IPS-NIHi7 (cell line): ENCODE measurements at regions not wholly inside any gene's neighbourhood (a gene's known extent, or its start where the extent isn't known, plus 50 kb on each side); places are given as distances from the start of the nearest gene placed in this dataset.
A peak's percentile ranks its signal among the peaks of the same experiment; 100 is the strongest.
"Not testable (repeated sequence)": the region's sequence is repeated elsewhere in the genome, so short reads cannot be mapped to it uniquely, and the experiment has no call there.

Source experiments
- DNase-seq: peaks from one replicate; pipeline ENCODE4 v3.0.0; 2012; ENCODE audit warnings: mixed read lengths; ENCODE audit errors: extremely low spot score

- DNase-seq, result no peak
Observed at GRCh38 chr3:177338697-177339219, 141.5 kb upstream of the TBL1XR1 start.

- not testable (repeated sequence) for DNase-seq
Observed at GRCh38 chr3:177339220-177339703, 142.0 kb upstream of the TBL1XR1 start.

DNA sequence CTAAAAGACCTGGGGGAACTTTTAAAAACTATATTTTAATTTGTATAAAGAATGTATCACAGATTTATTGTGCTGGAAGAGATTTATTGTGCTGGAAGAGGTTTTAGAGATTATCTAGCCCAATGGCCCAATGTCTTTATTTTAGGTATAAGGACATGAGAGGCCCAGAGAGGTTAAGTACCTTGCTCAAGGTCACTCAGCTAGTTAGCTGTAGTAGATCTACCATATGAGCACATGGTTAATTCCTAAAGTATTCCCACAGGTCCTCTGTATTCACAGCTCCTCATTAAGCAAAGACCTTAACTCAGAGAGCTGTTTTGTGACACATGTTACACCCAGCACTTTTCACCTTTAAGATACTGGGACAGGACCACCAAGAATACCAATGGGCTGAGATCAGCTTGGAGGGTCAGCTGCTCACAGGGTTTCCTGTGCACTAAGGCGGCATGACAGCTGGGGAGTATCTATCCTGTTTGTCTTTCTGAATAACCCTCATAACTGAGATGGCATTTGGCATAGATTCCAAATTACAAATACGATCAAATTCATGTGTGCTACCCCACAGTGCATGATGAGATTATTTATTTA, 143.1 kb upstream of the TBL1XR1 start:
- no peak for DNase-seq

- no peak for DNase-seq
Observed at GRCh38 chr3:177341736-177342419, 144.6 kb upstream of the TBL1XR1 start.

- DNase-seq, result no peak
Observed at GRCh38 chr3:177343122-177343625, 145.9 kb upstream of the TBL1XR1 start.

- peak; percentile 66 for DNase-seq
Observed at GRCh38 chr3:177345049-177345972, 148.0 kb upstream of the TBL1XR1 start.

DNA sequence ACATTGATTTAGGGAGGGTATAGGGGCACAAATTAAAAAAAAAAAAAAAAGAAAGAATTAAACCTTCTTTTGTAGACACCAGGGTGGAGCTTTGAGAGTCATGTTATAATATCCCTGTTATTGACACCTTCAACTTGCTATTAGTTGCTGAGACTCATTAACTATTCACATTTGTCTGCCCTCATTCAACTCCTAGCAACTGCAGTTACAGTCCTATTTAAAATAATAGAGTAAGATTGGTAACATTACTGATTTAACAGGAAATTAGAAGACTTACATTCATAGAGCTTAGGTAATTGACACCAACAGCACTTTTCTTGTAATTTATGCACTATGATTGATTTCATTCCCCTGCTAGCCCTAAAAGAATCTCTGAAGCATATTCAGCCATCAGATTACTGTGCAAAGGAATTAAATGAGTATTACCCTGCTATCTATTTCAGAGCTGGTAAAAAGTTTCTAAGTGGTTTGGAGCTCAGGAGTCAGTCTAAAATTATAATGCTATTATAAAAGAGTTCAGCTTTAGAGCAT, 148.8 kb upstream of the TBL1XR1 start:
- no peak for DNase-seq

DNA sequence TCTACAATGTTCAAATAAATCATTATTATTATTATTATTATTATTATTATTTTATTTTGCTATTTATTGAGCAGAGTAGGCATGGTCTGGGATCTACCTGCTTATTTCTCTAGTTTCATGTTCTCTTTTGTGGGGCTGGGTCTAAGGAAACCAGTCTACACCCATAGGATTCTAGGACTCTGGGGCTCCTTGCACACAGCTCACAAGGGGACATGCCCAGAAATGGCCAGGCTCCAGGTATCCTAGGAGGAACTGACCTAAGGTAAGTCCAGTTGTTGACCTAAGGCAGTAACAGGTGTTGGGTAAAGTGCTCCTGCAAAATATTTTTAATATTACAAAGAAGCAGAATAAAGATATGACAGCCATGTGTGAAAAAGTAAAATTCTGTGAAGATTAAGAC, 149.6 kb upstream of the TBL1XR1 start:
- DNase-seq, result no peak

DNA sequence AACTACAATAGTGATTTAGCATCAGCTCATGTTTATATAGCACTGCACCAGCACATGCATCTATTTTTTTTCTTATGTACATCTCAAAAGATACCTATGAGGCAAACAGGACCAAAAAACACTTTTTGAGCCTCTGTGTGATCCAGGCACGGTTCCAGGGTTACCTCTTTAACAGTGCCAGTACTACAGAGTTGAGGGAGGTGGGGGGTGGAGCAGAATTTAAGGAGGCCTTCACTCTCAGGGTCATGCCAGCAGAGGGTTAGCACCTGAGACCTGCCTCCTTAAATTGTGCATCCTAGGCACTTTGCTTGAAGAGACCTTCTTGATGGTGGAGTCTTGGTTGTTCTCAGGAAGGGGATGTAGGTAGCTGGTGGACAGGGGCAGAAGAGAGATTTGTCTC, 150.3 kb upstream of the TBL1XR1 start:
- no peak for DNase-seq

DNA sequence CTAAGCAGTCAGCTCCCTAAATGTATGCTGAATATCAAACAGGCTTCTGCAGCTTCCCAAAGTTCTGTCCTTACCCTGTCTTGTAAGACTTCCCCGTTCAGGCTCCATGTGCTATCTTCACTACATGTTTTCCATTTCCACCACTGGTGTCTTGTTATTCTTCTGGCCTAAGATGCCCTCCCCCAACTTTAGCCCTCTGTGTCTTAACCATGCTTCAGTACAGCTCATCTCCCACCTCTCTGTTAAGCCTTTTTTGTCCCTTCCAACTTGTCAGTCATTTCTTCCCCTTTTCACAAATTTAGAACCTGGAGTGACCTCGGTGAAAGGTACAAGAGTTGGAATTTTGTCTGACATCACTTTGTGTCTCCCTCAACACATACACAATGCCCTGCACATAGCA, 151.7 kb upstream of the TBL1XR1 start:
- DNase-seq, result no peak

GRCh38 chr3:177349384-177349783, 152.1 kb upstream of the TBL1XR1 start:
- no peak for DNase-seq

- DNase-seq, result no peak
Observed at GRCh38 chr3:177350121-177350520, 152.8 kb upstream of the TBL1XR1 start.

DNA sequence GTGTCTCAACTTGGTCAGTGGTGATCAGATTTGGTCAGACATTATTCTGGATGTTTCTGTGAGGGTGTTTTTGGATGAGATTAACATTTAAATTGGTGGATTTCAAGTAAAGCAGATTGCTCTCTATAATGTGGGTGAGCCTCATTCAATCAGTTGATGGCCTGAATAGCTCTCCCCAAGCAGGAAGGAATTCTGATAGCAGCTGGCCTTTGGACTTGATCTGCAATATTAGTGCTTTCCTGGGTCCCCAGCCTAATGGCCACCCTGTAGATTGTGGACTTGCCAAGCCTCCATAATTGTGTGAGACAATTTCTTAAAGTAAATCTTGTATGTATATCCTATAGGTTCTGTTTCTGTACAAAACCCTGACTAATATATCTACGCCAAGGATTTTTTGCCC, 153.9 kb upstream of the TBL1XR1 start:
- DNase-seq, result no peak

DNA sequence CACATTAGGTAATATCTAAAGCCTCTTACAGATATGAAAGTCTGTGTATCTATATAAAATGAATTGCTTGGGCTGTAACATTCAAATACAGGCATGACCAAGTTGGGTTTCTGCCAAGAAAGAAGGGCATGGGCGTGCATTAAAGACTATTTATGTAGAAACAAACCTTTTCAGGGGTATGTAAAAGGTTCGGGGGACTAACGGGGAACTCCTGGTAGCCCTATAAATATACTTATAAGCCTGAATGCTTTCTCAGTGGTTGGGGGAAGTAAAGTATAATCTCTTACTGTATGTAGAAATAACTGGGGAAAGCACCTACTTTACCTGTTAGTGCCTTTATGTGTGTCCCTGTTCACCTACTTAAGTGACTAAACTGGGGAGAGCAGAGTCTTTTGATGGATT, 154.5 kb upstream of the TBL1XR1 start:
- no peak for DNase-seq

- DNase-seq, result no peak
Observed at GRCh38 chr3:177352424-177352823, 155.1 kb upstream of the TBL1XR1 start.

- no peak for DNase-seq
Observed at GRCh38 chr3:177353140-177353539, 155.9 kb upstream of the TBL1XR1 start.

DNA sequence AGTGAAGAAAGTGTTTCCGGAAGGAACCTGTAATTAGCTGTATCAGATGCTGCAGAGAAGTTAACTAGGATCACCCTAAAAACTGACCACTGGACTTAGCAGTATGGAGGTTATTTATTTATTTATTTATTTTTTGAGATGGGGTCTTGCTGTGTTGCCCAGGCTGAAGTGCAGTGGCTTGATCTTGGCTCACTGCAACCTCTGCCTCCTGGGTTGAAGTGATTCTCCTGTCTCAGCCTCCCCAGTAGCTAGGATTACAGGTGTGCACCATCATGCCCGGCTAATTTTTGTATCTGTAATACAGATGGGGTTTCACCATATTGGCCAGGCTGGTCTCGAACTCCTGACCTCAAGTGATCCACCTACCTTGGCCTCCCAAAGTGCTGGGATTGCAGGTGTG, 156.6 kb upstream of the TBL1XR1 start:
- DNase-seq, result not testable (repeated sequence)

GRCh38 chr3:177354466-177354865, 157.2 kb upstream of the TBL1XR1 start:
- no peak for DNase-seq

DNA sequence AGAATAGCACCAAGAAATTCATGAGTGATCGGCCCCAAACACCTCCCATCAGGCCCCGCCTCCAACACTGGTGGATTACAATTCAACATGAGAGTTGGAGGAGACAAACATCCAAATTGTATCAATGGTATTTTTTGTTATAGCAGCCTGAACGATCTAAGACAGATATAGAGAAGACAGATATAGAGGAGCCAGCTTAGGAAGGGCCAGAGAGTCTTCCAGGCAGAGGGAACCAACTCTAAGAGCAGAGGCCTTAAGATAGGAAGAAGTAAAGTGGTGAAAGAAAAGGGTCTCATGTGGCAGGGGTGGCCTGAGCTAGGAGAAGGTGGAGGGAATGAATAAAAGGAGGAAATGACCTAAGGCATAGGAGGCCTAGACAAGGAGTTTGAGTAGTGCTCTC, 158.8 kb upstream of the TBL1XR1 start:
- DNase-seq, result no peak

- no peak for DNase-seq
Observed at GRCh38 chr3:177356952-177357351, 159.7 kb upstream of the TBL1XR1 start.

DNA sequence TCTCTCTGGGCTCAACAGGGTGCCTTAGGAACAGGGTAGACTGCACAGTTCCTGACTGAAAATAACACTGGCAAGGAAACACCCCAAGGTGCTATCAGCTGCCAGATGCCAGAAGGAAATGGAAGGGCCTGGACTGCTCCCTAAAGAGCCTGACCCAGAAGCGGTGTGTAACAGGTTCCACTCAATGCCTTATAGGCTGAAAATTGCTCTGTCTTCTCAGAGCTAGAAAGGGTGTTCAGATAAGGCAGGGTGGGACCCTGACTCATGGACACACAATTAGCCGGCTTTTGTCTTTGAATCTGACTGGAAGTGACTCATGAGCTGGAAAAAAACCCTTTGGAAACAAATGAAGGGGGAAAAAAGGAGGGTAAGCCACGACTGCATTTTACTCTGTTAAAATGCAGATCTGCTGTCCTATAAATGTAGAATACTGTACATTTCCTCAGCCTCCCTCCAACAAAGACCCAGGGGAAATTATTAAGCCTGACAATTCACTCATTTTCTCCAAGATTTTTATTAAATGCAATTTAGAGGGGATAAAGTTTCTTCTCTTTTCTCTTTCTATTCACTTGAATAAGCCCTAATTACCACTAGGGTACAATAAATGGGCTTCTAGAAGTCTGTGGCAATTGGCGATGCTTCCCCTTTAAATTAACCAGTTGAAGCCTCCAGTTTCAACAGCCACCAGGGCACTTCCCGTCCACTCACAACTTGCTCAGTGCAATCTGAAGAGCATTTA, 160.2 kb upstream of the TBL1XR1 start:
- peak; percentile 39 for DNase-seq
